Stimulated activated effector memory CD8-positive, alpha-beta T cell treated with anti-CD3 and anti-CD28 coated beads, Interleukin-12 subunit alpha, Interleukin-12 subunit beta, amount 100 ng/mL, for 72 hours (primary cell): ENCODE measurements at regions not wholly inside any gene's neighbourhood (a gene's known extent, or its start where the extent isn't known, plus 50 kb on each side); places are given as distances from the start of the nearest gene placed in this dataset.

Experiments used
- ATAC-seq: fragments of 150-1000 bp; cut with Tn5 transposase; 2 replicates; pipeline ENCODE4 v1.10.0; 2021
- DNase-seq, 2 donors: peaks; one replicate each; pipeline ENCODE4 v3.0.0; 2021 to 2022; ENCODE audit warnings: low spot score in 2 of 2
- H3K27ac Mint-ChIP-seq: one replicate; pipeline ENCODE4 v1.8.0; 2022; ENCODE audit warnings: mild to moderate bottlenecking, mixed read lengths
- H3K36me3 Mint-ChIP-seq: one replicate; pipeline ENCODE4 v1.8.0; 2022; ENCODE audit warnings: mild to moderate bottlenecking, mixed read lengths
- H3K4me1 Mint-ChIP-seq: one replicate; pipeline ENCODE4 v1.8.0; 2022; ENCODE audit warnings: mixed read lengths
- H3K4me3 Mint-ChIP-seq: one replicate; pipeline ENCODE4 v1.8.0; 2022; ENCODE audit warnings: mild to moderate bottlenecking, mixed read lengths
- H3K9me3 Mint-ChIP-seq: one replicate; pipeline ENCODE4 v1.8.0; 2022; ENCODE audit warnings: mixed read lengths

GRCh38 chr12:130076126-130076525 is 86.1 kb upstream of the FZD10 start:
- peaks cover 12% of the 10 kb centered on the region for H3K9me3 Mint-ChIP-seq
- no peak overlapping the region for H3K4me3 Mint-ChIP-seq
- no peak for ATAC-seq
- no peaks in the 10 kb centered on the region for H3K4me1 Mint-ChIP-seq
- DNase-seq, result no peak
- no peaks in the 10 kb centered on the region for H3K36me3 Mint-ChIP-seq
- H3K27ac Mint-ChIP-seq, result no peak overlapping the region

- Mint-ChIP-seq H3K27ac (no peak overlapping the region), H3K36me3 (no peaks in the 10 kb centered on the region), H3K9me3 (peaks cover 12% of the 10 kb centered on the region), H3K4me3 (no peak overlapping the region), H3K4me1 (no peaks in the 10 kb centered on the region)
- ATAC-seq, result no peak
- DNase-seq, result no peak
Measured at GRCh38 chr12:130076752-130077151, 85.5 kb upstream of the FZD10 start.

- Mint-ChIP-seq H3K4me3 (no peak overlapping the region), H3K36me3 (no peaks in the 10 kb centered on the region), H3K27ac (no peak overlapping the region), H3K4me1 (no peaks in the 10 kb centered on the region), H3K9me3 (peaks cover 15% of the 10 kb centered on the region)
- DNase-seq (no peak), ATAC-seq (no peak)
Measured at GRCh38 chr12:130078852-130079251, 83.4 kb upstream of the FZD10 start.

GRCh38 chr12:130079279-130079678 is 83.0 kb upstream of the FZD10 start:
- Mint-ChIP-seq H3K4me1 (no peaks in the 10 kb centered on the region), H3K27ac (no peak overlapping the region), H3K4me3 (no peak overlapping the region), H3K9me3 (peaks cover 15% of the 10 kb centered on the region), H3K36me3 (no peaks in the 10 kb centered on the region)
- DNase-seq (no peak), ATAC-seq (no peak)

GRCh38 chr12:130080205-130080604 is 82.1 kb upstream of the FZD10 start:
- ATAC-seq (no peak), DNase-seq (no peak)
- H3K36me3 Mint-ChIP-seq, result no peaks in the 10 kb centered on the region
- no peak overlapping the region for H3K4me3 Mint-ChIP-seq
- H3K9me3 Mint-ChIP-seq, result peaks cover 15% of the 10 kb centered on the region
- H3K27ac Mint-ChIP-seq, result no peak overlapping the region
- no peaks in the 10 kb centered on the region for H3K4me1 Mint-ChIP-seq

GRCh38 chr12:130081117-130081805 is 81.0 kb upstream of the FZD10 start:
- Mint-ChIP-seq H3K27ac (no peak overlapping the region), H3K36me3 (no peaks in the 10 kb centered on the region), H3K4me3 (no peak overlapping the region), H3K4me1 (no peaks in the 10 kb centered on the region), H3K9me3 (peaks cover 11% of the 10 kb centered on the region)
- DNase-seq, result no peak
- ATAC-seq, result no peak

GRCh38 chr12:130083002-130083401 is 79.3 kb upstream of the FZD10 start:
- H3K4me3 Mint-ChIP-seq, result no peak overlapping the region
- peaks cover 3% of the 10 kb centered on the region for H3K9me3 Mint-ChIP-seq
- no peaks in the 10 kb centered on the region for H3K36me3 Mint-ChIP-seq
- H3K27ac Mint-ChIP-seq, result no peak overlapping the region
- DNase-seq (no peak), ATAC-seq (no peak)
- no peaks in the 10 kb centered on the region for H3K4me1 Mint-ChIP-seq

GRCh38 chr12:130083734-130084133 is 78.5 kb upstream of the FZD10 start:
- no peaks in the 10 kb centered on the region for H3K4me1 Mint-ChIP-seq
- H3K4me3 Mint-ChIP-seq, result no peak overlapping the region
- H3K9me3 Mint-ChIP-seq, result peaks cover 3% of the 10 kb centered on the region
- no peak overlapping the region for H3K27ac Mint-ChIP-seq
- DNase-seq, result no peak
- no peak for ATAC-seq
- no peaks in the 10 kb centered on the region for H3K36me3 Mint-ChIP-seq

- no peak overlapping the region for H3K4me3 Mint-ChIP-seq
Measured at GRCh38 chr12:130084359-130084758, 77.9 kb upstream of the FZD10 start.

GRCh38 chr12:130086248-130086647 is 76.0 kb upstream of the FZD10 start:
- H3K27ac Mint-ChIP-seq, result no peak overlapping the region
- DNase-seq (no peak), ATAC-seq (no peak)
- no peaks in the 10 kb centered on the region for H3K4me1 Mint-ChIP-seq
- H3K9me3 Mint-ChIP-seq, result peaks cover 7% of the 10 kb centered on the region
- H3K36me3 Mint-ChIP-seq, result no peaks in the 10 kb centered on the region
- no peak overlapping the region for H3K4me3 Mint-ChIP-seq

More at GRCh38 chr12:130084359-130084758, 77.9 kb upstream of the FZD10 start:
- Mint-ChIP-seq H3K4me1 (no peaks in the 10 kb centered on the region), H3K9me3 (peaks cover 3% of the 10 kb centered on the region), H3K36me3 (no peaks in the 10 kb centered on the region), H3K27ac (no peak overlapping the region)
- DNase-seq (no peak), ATAC-seq (peak; percentile 15)

GRCh38 chr12:130086797-130087196 is 75.5 kb upstream of the FZD10 start:
- H3K27ac Mint-ChIP-seq, result no peak overlapping the region

GRCh38 chr12:130087222-130087621 is 75.0 kb upstream of the FZD10 start:
- H3K4me1 Mint-ChIP-seq, result no peaks in the 10 kb centered on the region
- H3K27ac Mint-ChIP-seq, result no peak overlapping the region
- peaks cover 13% of the 10 kb centered on the region for H3K9me3 Mint-ChIP-seq
- no peaks in the 10 kb centered on the region for H3K36me3 Mint-ChIP-seq
- ATAC-seq (no peak), DNase-seq (no peak)
- H3K4me3 Mint-ChIP-seq, result no peak overlapping the region

More at GRCh38 chr12:130086797-130087196, 75.5 kb upstream of the FZD10 start:
- ATAC-seq, result no peak
- Mint-ChIP-seq H3K36me3 (no peaks in the 10 kb centered on the region), H3K4me3 (no peak overlapping the region), H3K4me1 (no peaks in the 10 kb centered on the region), H3K9me3 (peaks cover 9% of the 10 kb centered on the region)
- no peak for DNase-seq

GRCh38 chr12:130088504-130088903 is 73.8 kb upstream of the FZD10 start:
- H3K36me3 Mint-ChIP-seq, result no peaks in the 10 kb centered on the region
- no peaks in the 10 kb centered on the region for H3K4me1 Mint-ChIP-seq
- peaks cover 11% of the 10 kb centered on the region for H3K9me3 Mint-ChIP-seq
- DNase-seq (no peak), ATAC-seq (no peak)
- no peak overlapping the region for H3K27ac Mint-ChIP-seq
- H3K4me3 Mint-ChIP-seq, result no peak overlapping the region

GRCh38 chr12:130090542-130090941 is 71.7 kb upstream of the FZD10 start:
- Mint-ChIP-seq H3K4me3 (no peak overlapping the region), H3K9me3 (peaks cover 11% of the 10 kb centered on the region), H3K27ac (no peak overlapping the region), H3K4me1 (no peaks in the 10 kb centered on the region), H3K36me3 (no peaks in the 10 kb centered on the region)
- ATAC-seq (no peak), DNase-seq (no peak)

GRCh38 chr12:130093380-130093779 is 68.9 kb upstream of the FZD10 start:
- Mint-ChIP-seq H3K4me1 (no peaks in the 10 kb centered on the region), H3K9me3 (peaks cover 11% of the 10 kb centered on the region), H3K36me3 (no peaks in the 10 kb centered on the region), H3K27ac (no peak overlapping the region), H3K4me3 (no peak overlapping the region)
- DNase-seq (no peak), ATAC-seq (no peak)

GRCh38 chr12:130097342-130097741 is 64.9 kb upstream of the FZD10 start:
- Mint-ChIP-seq H3K4me3 (no peak overlapping the region), H3K27ac (no peak overlapping the region), H3K9me3 (no peaks in the 10 kb centered on the region), H3K4me1 (no peaks in the 10 kb centered on the region), H3K36me3 (no peaks in the 10 kb centered on the region)
- no peak for ATAC-seq
- DNase-seq, result no peak
